ENCODE measurements at regions not wholly inside any gene's neighbourhood (a gene's known extent, or its start where the extent isn't known, plus 50 kb on each side); places are given as distances from the start of the nearest gene placed in this dataset.

GRCh38 chr15:31228980-31229826 lies 97.4 kb upstream of the KLF13 start (continued):
- peak; percentile 44 to 80; a peak in 3 of 4 replicates for TF ChIP-seq BHLHE40 (IDR thresholded peaks at IDR 0.05; ENCODE audit: borderline replicate concordance in 1 of 2, low read depth in 2 of 2, low read length in 1 of 2)
- no peak for TF ChIP-seq FOS (IDR thresholded peaks at IDR 0.05; ENCODE audit: borderline replicate concordance, extremely low read depth, insufficient read length)
- no peak; the same call in 1 of the 2 replicates for TF ChIP-seq SIN3A (IDR thresholded peaks at IDR 0.05; ENCODE audit: low read depth, low read length)
- peak; percentile 69 for TF ChIP-seq IKZF1 (conservative IDR thresholded peaks at IDR 0.05)

- peak; percentile 99 for DNase-seq (ENCODE audit: low read depth, low spot score)
- peaks cover 47% of the 10 kb centered on the region for H3K4me1 ChIP-seq (ENCODE audit: control insufficient read depth, insufficient read depth, low read length)
- TF ChIP-seq NFYB (IDR thresholded peaks at IDR 0.05; ENCODE audit: insufficient read depth, low read depth, low read length) (peak; percentile 51; the same call in 1 of the 2 replicates), SMC3 (IDR thresholded peaks at IDR 0.05; ENCODE audit: borderline replicate concordance, low read length) (peak; percentile 26; the same call in 1 of the 2 replicates), BCL3 (IDR thresholded peaks at IDR 0.05; ENCODE audit: borderline replicate concordance, insufficient read depth, low read depth, low read length, poor library complexity, severe bottlenecking) (peak; percentile 90), IRF4 (IDR thresholded peaks at IDR 0.05; ENCODE audit: low read depth, low read length) (peak; percentile 75), SREBF1 (IDR thresholded peaks at IDR 0.05; ENCODE audit: low read length) (no peak), MEF2B (IDR thresholded peaks at IDR 0.05; ENCODE audit: partially characterized antibody, poor library complexity, severe bottlenecking) (peak; percentile 96), YBX1 (IDR thresholded peaks at IDR 0.05) (no peak), E2F8 (IDR thresholded peaks at IDR 0.05; ENCODE audit: low read depth, partially characterized antibody) (no peak), NR2F1 (conservative IDR thresholded peaks at IDR 0.05) (peak; percentile 69), CHD2 (IDR thresholded peaks at IDR 0.05; ENCODE audit: borderline replicate concordance, low read depth, low read length) (peak; percentile 63; the same call in 1 of the 2 replicates), SIN3A (IDR thresholded peaks at IDR 0.05; ENCODE audit: low read depth, low read length) (no peak; the same call in 1 of the 2 replicates), SREBF2 (IDR thresholded peaks at IDR 0.05; ENCODE audit: low read length) (no peak)
Observed at GRCh38 chr15:31230630-31231485, 95.8 kb upstream of the KLF13 start.

More at GRCh38 chr15:31230630-31231485, 95.8 kb upstream of the KLF13 start:
- Histone ChIP-seq H4K20me1 (ENCODE audit: control insufficient read depth, insufficient read depth) (no peaks in the 10 kb centered on the region), H3K4me2 (ENCODE audit: control insufficient read depth, insufficient read depth) (peak overlapping the region; percentile 99), H3K9me3 (replicated peaks; ENCODE audit: control insufficient read depth, insufficient read depth, low read length) (no peaks in the 10 kb centered on the region), H3K9ac (ENCODE audit: control insufficient read depth, insufficient read depth, low read length) (peak overlapping the region; percentile 59), H3K79me2 (ENCODE audit: control insufficient read depth, insufficient read depth, low read length) (peaks cover 34% of the 10 kb centered on the region), H3K4me3 (peak overlapping the region; percentile 86; the same call in 1 of the 2 replicates), H2AFZ (ENCODE audit: control insufficient read depth, low read depth, low read length) (no peak overlapping the region), H3K36me3 (ENCODE audit: control insufficient read depth in 2 of 2, insufficient read depth in 2 of 2, low read length in 1 of 2) (peaks cover 0 to 3% of the 10 kb centered on the region in 2 experiments; a peak in 1 of 4 replicates), H3K27me3 (replicated peaks in 1 of 2; ENCODE audit: control insufficient read depth in 2 of 2, insufficient read depth in 2 of 2, low read length in 1 of 2) (no peaks in the 10 kb centered on the region), H3K27ac (ENCODE audit: control insufficient read depth, insufficient read depth) (peak overlapping the region; percentile 80)
- ChIA-PET POLR2A (interaction anchor here (0.9 to 6.7 kb wide), 14 partner anchors 7 to 244 kb away, joined by 3 to 111 read pairs (median 6); partner anchors contain the start of gene KLF13), RAD21 (ENCODE audit: unreplicated experiment) (interaction anchor here (0.9 to 9.7 kb wide), 18 partner anchors 9 to 258 kb away, joined by 3 to 169 read pairs (median 5); partner anchors contain the start of gene KLF13), SMC1A (ENCODE audit: uncharacterized antibody, unreplicated experiment) (interaction anchor here (0.6 to 8.6 kb wide), 21 partner anchors 9 to 257 kb away, joined by 3 to 152 read pairs (median 4); partner anchors contain the start of gene KLF13), CTCF (interaction anchor here (0.6 to 5.8 kb wide), 12 partner anchors 9 to 257 kb away, joined by 3 to 66 read pairs (median 5); no protein-coding TSS in a partner anchor)
- ATAC-seq (peak; percentile 83), FAIRE-seq (peak; percentile 59)
- intact Hi-C loops (cut with micrococcal nuclease; ENCODE audit: unreplicated experiment) (loop anchor here (2.0 kb wide), 1 partner anchor 26 kb away; no protein-coding TSS in a partner anchor), in situ Hi-C loops (cut with MboI) (no loop called here)
- BruUV-seq (replicated peaks): no TSS peak
- WGBS (ENCODE audit: insufficient coverage, insufficient replicate concordance, low lambda C conversion rate, missing lambda C conversion rate): 5% methylated on average over 6 of the region's 6 CpGs
